ENCODE measurements at regions not wholly inside any gene's neighbourhood (a gene's known extent, or its start where the extent isn't known, plus 50 kb on each side); places are given as distances from the start of the nearest gene placed in this dataset.

DNA sequence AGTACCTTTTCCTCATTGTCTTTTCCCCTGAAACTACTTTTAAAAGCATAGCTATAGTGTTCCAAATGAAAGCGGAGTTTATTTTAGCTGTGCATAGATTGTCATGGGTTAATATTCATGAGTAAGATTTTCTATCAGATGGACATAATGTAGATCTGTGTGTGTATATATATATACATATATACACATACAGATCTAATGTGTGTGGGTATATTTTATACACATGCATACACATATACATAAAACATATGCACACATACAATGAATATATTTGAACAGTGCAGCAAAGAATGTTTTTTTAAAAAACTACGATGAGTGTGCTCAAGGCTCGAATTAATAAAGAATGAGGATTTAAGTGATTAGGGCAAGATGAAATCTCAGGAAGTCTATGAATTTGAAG lies 328.3 kb upstream of the IL12A start:
- H3K36me3 Mint-ChIP-seq (ENCODE audit: low read depth), result no peaks in the 10 kb centered on the region
- CTCF ChIA-PET, result no interaction called here
- H3K4me1 Mint-ChIP-seq (ENCODE audit: low read depth), result no peaks in the 10 kb centered on the region
- H3K27me3 Mint-ChIP-seq, result peaks cover 2% of the 10 kb centered on the region
- no peak overlapping the region for H3K4me3 Mint-ChIP-seq
- DNase-seq (no peak), ATAC-seq (no peak)
- POLR2A ChIA-PET, result no interaction called here
- H3K9me3 Mint-ChIP-seq, result peaks cover 3% of the 10 kb centered on the region
- TF ChIP-seq, protein P1, sequence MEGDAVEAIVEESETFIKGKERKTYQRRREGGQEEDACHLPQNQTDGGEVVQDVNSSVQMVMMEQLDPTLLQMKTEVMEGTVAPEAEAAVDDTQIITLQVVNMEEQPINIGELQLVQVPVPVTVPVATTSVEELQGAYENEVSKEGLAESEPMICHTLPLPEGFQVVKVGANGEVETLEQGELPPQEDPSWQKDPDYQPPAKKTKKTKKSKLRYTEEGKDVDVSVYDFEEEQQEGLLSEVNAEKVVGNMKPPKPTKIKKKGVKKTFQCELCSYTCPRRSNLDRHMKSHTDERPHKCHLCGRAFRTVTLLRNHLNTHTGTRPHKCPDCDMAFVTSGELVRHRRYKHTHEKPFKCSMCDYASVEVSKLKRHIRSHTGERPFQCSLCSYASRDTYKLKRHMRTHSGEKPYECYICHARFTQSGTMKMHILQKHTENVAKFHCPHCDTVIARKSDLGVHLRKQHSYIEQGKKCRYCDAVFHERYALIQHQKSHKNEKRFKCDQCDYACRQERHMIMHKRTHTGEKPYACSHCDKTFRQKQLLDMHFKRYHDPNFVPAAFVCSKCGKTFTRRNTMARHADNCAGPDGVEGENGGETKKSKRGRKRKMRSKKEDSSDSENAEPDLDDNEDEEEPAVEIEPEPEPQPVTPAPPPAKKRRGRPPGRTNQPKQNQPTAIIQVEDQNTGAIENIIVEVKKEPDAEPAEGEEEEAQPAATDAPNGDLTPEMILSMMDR (IDR thresholded peaks at IDR 0.05), result no peak
- intact Hi-C loops (cut with micrococcal nuclease), result no loop called here
- no peak overlapping the region for H3K27ac Mint-ChIP-seq

DNA sequence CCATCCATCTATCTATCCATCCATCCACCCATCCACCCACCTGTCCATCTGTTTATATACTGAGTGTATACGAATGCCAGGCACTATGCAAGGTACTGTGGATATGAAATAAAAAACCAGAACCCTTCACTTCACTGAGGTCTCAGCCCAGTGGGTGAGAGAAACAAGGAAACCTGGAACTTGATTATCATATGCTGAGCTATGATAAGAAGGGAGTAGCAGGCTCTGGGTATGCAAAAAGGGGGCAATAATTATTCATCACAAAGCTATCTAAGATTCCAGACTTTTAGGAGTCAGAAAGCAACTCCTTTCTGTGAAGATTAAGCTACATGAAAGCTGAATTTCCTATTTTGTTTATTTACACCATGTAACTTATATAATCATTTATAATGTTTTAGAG lies 327.7 kb upstream of the IL12A start:
- intact Hi-C loops (cut with micrococcal nuclease), result no loop called here
- no peak for ATAC-seq
- TF ChIP-seq, protein P1 (IDR thresholded peaks at IDR 0.05), result no peak
- H3K27ac Mint-ChIP-seq, result no peak overlapping the region
- ChIA-PET CTCF (no interaction called here), POLR2A (no interaction called here)
- peaks cover 2% of the 10 kb centered on the region for H3K27me3 Mint-ChIP-seq
- DNase-seq, result no peak
- no peaks in the 10 kb centered on the region for H3K36me3 Mint-ChIP-seq (ENCODE audit: low read depth)
- no peak overlapping the region for H3K4me3 Mint-ChIP-seq
- H3K4me1 Mint-ChIP-seq (ENCODE audit: low read depth), result no peaks in the 10 kb centered on the region
- peaks cover 3% of the 10 kb centered on the region for H3K9me3 Mint-ChIP-seq

DNA sequence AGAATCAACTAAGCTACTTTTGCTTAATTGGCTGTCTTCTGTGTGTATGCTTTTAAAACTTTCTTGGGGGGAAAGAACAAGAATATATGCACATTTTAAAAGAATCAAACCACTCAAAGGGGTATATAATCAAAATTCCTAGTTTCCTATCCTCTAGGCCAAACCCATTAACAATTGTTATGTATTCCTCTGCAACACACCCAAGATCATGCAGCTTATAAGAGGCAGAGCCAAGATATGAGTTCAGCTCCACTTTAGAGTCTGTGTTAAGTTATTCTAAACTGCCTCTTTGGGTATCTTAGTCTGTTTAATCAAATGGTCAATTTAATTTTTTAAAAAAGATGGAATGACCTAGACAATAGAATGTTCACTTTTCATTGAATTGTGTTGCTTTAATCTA lies 326.1 kb upstream of the IL12A start:
- Mint-ChIP-seq H3K27me3 (peaks cover 2% of the 10 kb centered on the region), H3K9me3 (peaks cover 3% of the 10 kb centered on the region), H3K27ac (no peak overlapping the region), H3K4me3 (no peak overlapping the region), H3K4me1 (ENCODE audit: low read depth) (no peaks in the 10 kb centered on the region), H3K36me3 (ENCODE audit: low read depth) (no peaks in the 10 kb centered on the region)
- intact Hi-C loops (cut with micrococcal nuclease), result no loop called here
- no peak for DNase-seq
- no peak for ATAC-seq
- TF ChIP-seq, protein P1 (IDR thresholded peaks at IDR 0.05), result no peak
- CTCF ChIA-PET, result no interaction called here
- POLR2A ChIA-PET, result no interaction called here

DNA sequence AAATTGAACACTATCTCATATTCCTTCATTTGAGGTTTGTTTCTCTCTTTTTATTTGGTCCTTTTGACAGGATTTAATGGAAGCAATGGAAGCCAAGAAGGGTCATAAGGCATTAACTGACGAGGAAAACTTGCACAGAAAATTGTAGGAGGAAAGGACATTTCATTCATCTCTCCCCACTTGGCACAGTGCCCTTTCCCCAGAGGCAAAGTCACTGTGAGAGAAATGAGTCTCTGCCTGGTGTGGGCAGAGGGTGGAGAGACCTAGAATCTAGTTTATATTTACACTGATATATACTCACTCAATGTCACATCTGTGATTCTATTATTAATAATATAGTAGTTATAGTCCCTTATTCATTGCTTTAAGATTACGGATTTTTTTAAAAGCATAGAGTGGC lies 324.6 kb upstream of the IL12A start:
- DNase-seq (no peak), ATAC-seq (no peak)
- no peaks in the 10 kb centered on the region for H3K4me1 Mint-ChIP-seq (ENCODE audit: low read depth)
- peaks cover 3% of the 10 kb centered on the region for H3K9me3 Mint-ChIP-seq
- H3K4me3 Mint-ChIP-seq, result no peak overlapping the region
- H3K27ac Mint-ChIP-seq, result no peak overlapping the region
- ChIA-PET POLR2A (no interaction called here), CTCF (no interaction called here)
- intact Hi-C loops (cut with micrococcal nuclease), result no loop called here
- H3K36me3 Mint-ChIP-seq (ENCODE audit: low read depth), result no peaks in the 10 kb centered on the region
- TF ChIP-seq, protein P1 (IDR thresholded peaks at IDR 0.05), result no peak
- peaks cover 2% of the 10 kb centered on the region for H3K27me3 Mint-ChIP-seq

DNA sequence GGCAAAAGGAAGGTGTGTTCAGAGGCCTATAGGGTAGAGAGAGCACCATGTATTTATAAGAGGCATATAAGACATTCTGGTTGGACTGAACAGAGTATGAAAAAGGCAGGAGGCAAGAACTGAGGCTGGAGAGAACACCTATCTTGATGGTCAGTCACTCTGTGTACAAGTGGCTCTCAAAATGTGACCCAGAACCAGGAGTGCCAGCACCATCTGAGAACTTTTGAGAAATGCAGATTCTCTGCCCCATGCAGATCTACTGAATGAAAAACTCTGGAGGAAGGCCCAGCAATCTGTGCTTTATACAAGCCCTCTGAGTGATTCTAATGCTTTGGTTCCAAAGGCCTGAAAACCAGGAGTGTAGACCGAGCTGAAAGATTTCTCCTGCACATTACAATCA lies 324.0 kb upstream of the IL12A start:
- H3K27me3 Mint-ChIP-seq, result peaks cover 2% of the 10 kb centered on the region
- no peak for ATAC-seq
- H3K9me3 Mint-ChIP-seq, result peaks cover 3% of the 10 kb centered on the region
- H3K27ac Mint-ChIP-seq, result no peak overlapping the region
- TF ChIP-seq, protein P1 (IDR thresholded peaks at IDR 0.05), result no peak
- H3K4me1 Mint-ChIP-seq (ENCODE audit: low read depth), result no peaks in the 10 kb centered on the region
- intact Hi-C loops (cut with micrococcal nuclease), result no loop called here
- ChIA-PET POLR2A (no interaction called here), CTCF (no interaction called here)
- no peaks in the 10 kb centered on the region for H3K36me3 Mint-ChIP-seq (ENCODE audit: low read depth)
- no peak overlapping the region for H3K4me3 Mint-ChIP-seq
- no peak for DNase-seq
